Progenitor cell of endocrine pancreas (in vitro differentiated cells): ENCODE measurements at regions not wholly inside any gene's neighbourhood (a gene's known extent, or its start where the extent isn't known, plus 50 kb on each side); places are given as distances from the start of the nearest gene placed in this dataset.
"Not testable (repeated sequence)": the region's sequence is repeated elsewhere in the genome, so short reads cannot be mapped to it uniquely, and the experiment has no call there.

Source experiments
- DNase-seq: peaks from one replicate; pipeline ENCODE4 v3.0.0; 2021; ENCODE audit warnings: low spot score; ENCODE audit not compliant: unreplicated experiment
- H3K27ac Mint-ChIP-seq: 2 replicates; pipeline ENCODE4 v1.8.0; 2021; ENCODE audit warnings: mild to moderate bottlenecking, moderate library complexity, mixed read lengths
- H3K27me3 Mint-ChIP-seq: 2 replicates; pipeline ENCODE4 v1.8.0; 2021; ENCODE audit warnings: mixed read lengths
- H3K36me3 Mint-ChIP-seq: 2 replicates; pipeline ENCODE4 v1.8.0; 2022; ENCODE audit warnings: mixed read lengths; ENCODE audit not compliant: insufficient read depth
- H3K4me1 Mint-ChIP-seq: 2 replicates; pipeline ENCODE4 v1.8.0; 2021; ENCODE audit warnings: low read depth, mixed read lengths
- H3K4me3 Mint-ChIP-seq: 2 replicates; pipeline ENCODE4 v1.8.0; 2021; ENCODE audit warnings: low read depth, mild to moderate bottlenecking, moderate library complexity, mixed read lengths
- H3K9me3 Mint-ChIP-seq: 2 replicates; pipeline ENCODE4 v1.8.0; 2021; ENCODE audit warnings: low read depth, mixed read lengths
- CTCF ChIP-seq: fragments of 200-600 bp; sonication (generic); IDR thresholded peaks from one replicate; pipeline ENCODE4 v1.5.0; 2021; ENCODE audit warnings: antibody characterized with exemption, mild to moderate bottlenecking; ENCODE audit not compliant: unreplicated experiment

GRCh38 chr9:14993061-14993800, 83.0 kb upstream of the FREM1 start:
- Mint-ChIP-seq H3K4me1 (peaks cover 8% of the 10 kb centered on the region), H3K27ac (peak overlapping the region; percentile 86)

GRCh38 chr9:14992516-14992915, 82.3 kb upstream of the FREM1 start:
- Mint-ChIP-seq H3K27me3 (peaks cover 13% of the 10 kb centered on the region), H3K9me3 (peaks cover 9% of the 10 kb centered on the region), H3K4me1 (peaks cover 8% of the 10 kb centered on the region), H3K4me3 (peak overlapping the region; percentile 85), H3K36me3 (peaks cover 2% of the 10 kb centered on the region), H3K27ac (peak overlapping the region; percentile 71)
- DNase-seq, result no peak
- TF ChIP-seq CTCF, result no peak

More at GRCh38 chr9:14993061-14993800, 83.0 kb upstream of the FREM1 start:
- peaks cover 9% of the 10 kb centered on the region for H3K9me3 Mint-ChIP-seq
- peak; percentile 78 for DNase-seq
- no peak for TF ChIP-seq CTCF
- peak overlapping the region; percentile 85 for H3K4me3 Mint-ChIP-seq
- H3K27me3 Mint-ChIP-seq, result peaks cover 13% of the 10 kb centered on the region
- H3K36me3 Mint-ChIP-seq, result peaks cover 2% of the 10 kb centered on the region

- Mint-ChIP-seq H3K4me3 (peak overlapping the region; percentile 85), H3K4me1 (peaks cover 8% of the 10 kb centered on the region), H3K27ac (no peak overlapping the region)
These were observed 81.9 kb upstream of the FREM1 start for GRCh38 chr9:14992081-14992480.

GRCh38 chr9:14990647-14991046, 80.4 kb upstream of the FREM1 start:
- H3K9me3 Mint-ChIP-seq, H3K36me3 Mint-ChIP-seq, H3K4me1 Mint-ChIP-seq, H3K4me3 Mint-ChIP-seq, H3K27ac Mint-ChIP-seq, H3K27me3 Mint-ChIP-seq, DNase-seq: not testable (repeated sequence)

More at GRCh38 chr9:14992081-14992480, 81.9 kb upstream of the FREM1 start:
- no peak for TF ChIP-seq CTCF
- no peak for DNase-seq
- H3K9me3 Mint-ChIP-seq, result peaks cover 9% of the 10 kb centered on the region
- H3K36me3 Mint-ChIP-seq, result peaks cover 2% of the 10 kb centered on the region
- H3K27me3 Mint-ChIP-seq, result peaks cover 13% of the 10 kb centered on the region

- Mint-ChIP-seq H3K27ac (no peak overlapping the region), H3K36me3 (peaks cover 2% of the 10 kb centered on the region), H3K4me3 (no peak overlapping the region), H3K4me1 (peaks cover 8% of the 10 kb centered on the region), H3K27me3 (peaks cover 7% of the 10 kb centered on the region), H3K9me3 (peaks cover 9% of the 10 kb centered on the region)
- no peak for TF ChIP-seq CTCF
- no peak for DNase-seq
These were observed 79.6 kb upstream of the FREM1 start for GRCh38 chr9:14989811-14990210.

GRCh38 chr9:14989336-14989735, 79.1 kb upstream of the FREM1 start:
- H3K4me3 Mint-ChIP-seq, H3K4me1 Mint-ChIP-seq, H3K27ac Mint-ChIP-seq, H3K9me3 Mint-ChIP-seq, DNase-seq, H3K27me3 Mint-ChIP-seq, H3K36me3 Mint-ChIP-seq: not testable (repeated sequence)
